Adrenal gland (tissue), 5 donors: ENCODE measurements at regions not wholly inside any gene's neighbourhood (a gene's known extent, or its start where the extent isn't known, plus 50 kb on each side); places are given as distances from the start of the nearest gene placed in this dataset.

Experiments used
- POLR2A ChIP-seq, 2 donors: fragments of 450-650 bp; IDR thresholded peaks; one replicate each; pipeline ENCODE4 v1.6.1; 2017; ENCODE audit warnings: antibody characterized with exemption in 2 of 2, mild to moderate bottlenecking in 2 of 2, moderate library complexity in 1 of 2
- TF ChIP-seq, protein P1 (sequence below), 6 experiments: fragments of 450-650 bp in 4 of 6; fragments of 200-600 bp in 2 of 6; sonication (generic) in 1 of 6; IDR thresholded peaks; 1 replicate in 5 of 6; 2 replicates in 1 of 6; pipeline versions ENCODE4 v1.5.1 to v1.8.0; 2016 to 2021; ENCODE audit warnings: antibody characterized with exemption in 6 of 6, mild to moderate bottlenecking in 2 of 6, moderate library complexity in 1 of 6
- donor health status: DM: no; HTN: no; CAD: no.

- TF ChIP-seq, protein P1, sequence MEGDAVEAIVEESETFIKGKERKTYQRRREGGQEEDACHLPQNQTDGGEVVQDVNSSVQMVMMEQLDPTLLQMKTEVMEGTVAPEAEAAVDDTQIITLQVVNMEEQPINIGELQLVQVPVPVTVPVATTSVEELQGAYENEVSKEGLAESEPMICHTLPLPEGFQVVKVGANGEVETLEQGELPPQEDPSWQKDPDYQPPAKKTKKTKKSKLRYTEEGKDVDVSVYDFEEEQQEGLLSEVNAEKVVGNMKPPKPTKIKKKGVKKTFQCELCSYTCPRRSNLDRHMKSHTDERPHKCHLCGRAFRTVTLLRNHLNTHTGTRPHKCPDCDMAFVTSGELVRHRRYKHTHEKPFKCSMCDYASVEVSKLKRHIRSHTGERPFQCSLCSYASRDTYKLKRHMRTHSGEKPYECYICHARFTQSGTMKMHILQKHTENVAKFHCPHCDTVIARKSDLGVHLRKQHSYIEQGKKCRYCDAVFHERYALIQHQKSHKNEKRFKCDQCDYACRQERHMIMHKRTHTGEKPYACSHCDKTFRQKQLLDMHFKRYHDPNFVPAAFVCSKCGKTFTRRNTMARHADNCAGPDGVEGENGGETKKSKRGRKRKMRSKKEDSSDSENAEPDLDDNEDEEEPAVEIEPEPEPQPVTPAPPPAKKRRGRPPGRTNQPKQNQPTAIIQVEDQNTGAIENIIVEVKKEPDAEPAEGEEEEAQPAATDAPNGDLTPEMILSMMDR (IDR thresholded peaks at IDR 0.05), result no peak
- no peak for TF ChIP-seq POLR2A (IDR thresholded peaks at IDR 0.05)
Measured at GRCh38 chr20:41748756-41749582, 130.8 kb upstream of the CHD6 start.
